IMR-90 (cell line): ENCODE measurements at regions not wholly inside any gene's neighbourhood (a gene's known extent, or its start where the extent isn't known, plus 50 kb on each side); places are given as distances from the start of the nearest gene placed in this dataset.

Experiments used
- ATAC-seq: fragments of 200-7000 bp; cut with Tn5 transposase; 2 replicates; pipeline ENCODE4 v1.9.1; 2020; ENCODE audit warnings: low read depth, mild to moderate bottlenecking, moderate library complexity
- BruUV-seq: library from RNA; stranded (reverse); fragments of 400-500 nt; replicated peaks from 2 replicates; lab custom pipeline; 2021; lab: Mats Ljungman, UMichigan
- CTCF ChIA-PET: fragments of 300-600 bp; formaldehyde crosslinking; extraction: SDS; loops from one replicate; lab custom pipeline; 2021; ENCODE audit warnings: antibody characterized with exemption; lab: Yijun Ruan, JAX
- POLR2A ChIA-PET: fragments of 300-600 bp; sonication (Branson Sonifier 250); formaldehyde crosslinking; loops from one replicate; lab custom pipeline; 2022; ENCODE audit warnings: antibody characterized with exemption; ENCODE audit not compliant: unreplicated experiment; lab: Charles Lee
- DNase-seq: peaks from one replicate; pipeline ENCODE4 v3.0.0; 2013
- H2AFZ ChIP-seq: replicated peaks from 2 replicates; pipeline ENCODE3; 2013; ENCODE audit warnings: low read length, mild to moderate bottlenecking; ENCODE audit not compliant: poor library complexity
- H2AK5ac ChIP-seq: 2 replicates; pipeline ENCODE4 v1.6.1; 2013; ENCODE audit warnings: low read depth, low read length, inconsistent platforms
- H2AK9ac ChIP-seq: replicated peaks from 2 replicates; pipeline ENCODE3; 2013; ENCODE audit warnings: mild to moderate bottlenecking, low read depth, low read length, moderate library complexity; ENCODE audit not compliant: poor library complexity
- H2BK120ac ChIP-seq: 2 replicates; pipeline ENCODE4 v1.6.1; 2013; ENCODE audit warnings: low read depth, low read length, inconsistent platforms
- H2BK15ac ChIP-seq: 3 replicates; pipeline ENCODE4 v1.6.1; 2013; ENCODE audit warnings: low read depth, low read length, inconsistent platforms
- H2BK20ac ChIP-seq: 2 replicates; pipeline ENCODE4 v1.6.1; 2013; ENCODE audit warnings: low read depth, mild to moderate bottlenecking, inconsistent platforms, low read length, moderate library complexity
- H2BK5ac ChIP-seq: 2 replicates; pipeline ENCODE4 v1.6.1; 2013; ENCODE audit warnings: mild to moderate bottlenecking, low read depth, low read length, inconsistent platforms; ENCODE audit not compliant: poor library complexity, severe bottlenecking
- H3K14ac ChIP-seq: replicated peaks from 2 replicates; pipeline ENCODE4 v1.6.1; 2013; ENCODE audit warnings: low read depth, low read length, inconsistent platforms
- H3K18ac ChIP-seq: 2 replicates; pipeline ENCODE4 v1.6.1; 2013; ENCODE audit warnings: low read depth, low read length, control low read depth
- H3K23ac ChIP-seq: 2 replicates; pipeline ENCODE4 v1.6.1; 2013; ENCODE audit warnings: low read depth, low read length, inconsistent platforms
- H3K27ac ChIP-seq: 2 replicates; pipeline ENCODE4 v1.5.1; 2013; ENCODE audit warnings: mild to moderate bottlenecking, control low read depth, low read length; ENCODE audit not compliant: insufficient read depth
- H3K27me3 ChIP-seq: 2 replicates; pipeline ENCODE4 v1.6.1; 2013; ENCODE audit warnings: low read length; ENCODE audit not compliant: control insufficient read depth, insufficient read depth
- H3K36me3 ChIP-seq: 2 replicates; pipeline ENCODE4 v1.6.1; 2013; ENCODE audit warnings: low read length, mixed read lengths; ENCODE audit not compliant: control insufficient read depth, insufficient read depth
- H3K4ac ChIP-seq: 2 replicates; pipeline ENCODE4 v1.6.1; 2013; ENCODE audit warnings: low read depth, low read length, inconsistent platforms
- H3K4me1 ChIP-seq: 2 replicates; pipeline ENCODE4 v1.6.1; 2013; ENCODE audit warnings: low read length, mixed read lengths; ENCODE audit not compliant: control insufficient read depth, insufficient read depth
- H3K4me2 ChIP-seq: 2 replicates; pipeline ENCODE4 v1.6.1; 2013; ENCODE audit warnings: low read depth, mild to moderate bottlenecking, control low read depth, low read length, moderate library complexity
- H3K4me3 ChIP-seq: 2 replicates; pipeline ENCODE4 v1.5.1; 2013; ENCODE audit warnings: low read depth, mild to moderate bottlenecking, control low read depth, low read length, moderate library complexity; ENCODE audit not compliant: insufficient read depth
- H3K56ac ChIP-seq: 2 replicates; pipeline ENCODE4 v1.6.1; 2013; ENCODE audit warnings: low read length, inconsistent platforms; ENCODE audit not compliant: insufficient read depth; ENCODE audit errors: extremely low read depth
- H3K79me1 ChIP-seq, 2 experiments: 2 replicates each; pipeline ENCODE4 v1.6.1; 2013; ENCODE audit warnings: low read length in 2 of 2, inconsistent platforms in 1 of 2, low read depth in 1 of 2
- H3K9ac ChIP-seq: 2 replicates; pipeline ENCODE4 v1.6.1; 2013; ENCODE audit warnings: low read depth, low read length, control low read depth
- H3K9me1 ChIP-seq: 2 replicates; pipeline ENCODE4 v1.6.1; 2013; ENCODE audit warnings: low read length, inconsistent platforms; ENCODE audit not compliant: insufficient read depth
- H3K9me3 ChIP-seq: 2 replicates; pipeline ENCODE4 v1.6.1; 2013; ENCODE audit warnings: low read length; ENCODE audit not compliant: control insufficient read depth, insufficient read depth
- H4K20me1 ChIP-seq: 2 replicates; pipeline ENCODE4 v1.6.1; 2013; ENCODE audit warnings: low read length, inconsistent platforms; ENCODE audit not compliant: insufficient read depth
- H4K5ac ChIP-seq: 2 replicates; pipeline ENCODE4 v1.6.1; 2013; ENCODE audit warnings: mild to moderate bottlenecking, low read depth, low read length, control low read depth
- H4K8ac ChIP-seq, 2 experiments: 2 replicates each; pipeline ENCODE4 v1.6.1; 2013; ENCODE audit warnings: low read depth in 2 of 2, low read length in 2 of 2, control low read depth in 1 of 2, inconsistent platforms in 1 of 2
- H4K91ac ChIP-seq: 2 replicates; pipeline ENCODE4 v1.6.1; 2013; ENCODE audit warnings: low read depth, low read length, inconsistent platforms; ENCODE audit not compliant: insufficient read depth
- CHD1 ChIP-seq: IDR thresholded peaks from 2 replicates; pipeline ENCODE4 v1.6.1; 2012; ENCODE audit warnings: low read depth, low read length, improper control_type of control experiment
- RFX5 ChIP-seq: IDR thresholded peaks from 2 replicates; pipeline ENCODE4 v1.8.0; 2012; ENCODE audit warnings: low read depth, mild to moderate bottlenecking, low read length, moderate library complexity
- WGBS, 2 experiments: methylation state at CpG; one replicate each; pipeline versions ENCODE4 v1.1.5 to v1.1.7; 2013; ENCODE audit warnings: missing lambda C conversion rate in 2 of 2; ENCODE audit not compliant: insufficient read length in 1 of 2; ENCODE audit errors: extremely low coverage in 2 of 2; 5-methylcytosine and 5-hydroxymethylcytosine counted together
- dilution Hi-C: fragments of 300-500 bp; cut with HindIII; formaldehyde crosslinking; loops from one replicate; pipeline ENCODE4 v1.14.3; 2018; ENCODE audit warnings: low sequenced_read_pairs; ENCODE audit not compliant: unreplicated experiment
- in situ Hi-C: fragments of 300-500 bp; cut with MboI; formaldehyde crosslinking; loops from 3 replicates; pipeline ENCODE4 v1.14.3; 2019; ENCODE audit warnings: low sequenced_read_pairs, inconsistent platforms, mixed read lengths
- intact Hi-C: fragments of 100-400 bp; cut with micrococcal nuclease; formaldehyde crosslinking; loops from 2 replicates; pipeline ENCODE4 v1.10.0; 2022

DNA sequence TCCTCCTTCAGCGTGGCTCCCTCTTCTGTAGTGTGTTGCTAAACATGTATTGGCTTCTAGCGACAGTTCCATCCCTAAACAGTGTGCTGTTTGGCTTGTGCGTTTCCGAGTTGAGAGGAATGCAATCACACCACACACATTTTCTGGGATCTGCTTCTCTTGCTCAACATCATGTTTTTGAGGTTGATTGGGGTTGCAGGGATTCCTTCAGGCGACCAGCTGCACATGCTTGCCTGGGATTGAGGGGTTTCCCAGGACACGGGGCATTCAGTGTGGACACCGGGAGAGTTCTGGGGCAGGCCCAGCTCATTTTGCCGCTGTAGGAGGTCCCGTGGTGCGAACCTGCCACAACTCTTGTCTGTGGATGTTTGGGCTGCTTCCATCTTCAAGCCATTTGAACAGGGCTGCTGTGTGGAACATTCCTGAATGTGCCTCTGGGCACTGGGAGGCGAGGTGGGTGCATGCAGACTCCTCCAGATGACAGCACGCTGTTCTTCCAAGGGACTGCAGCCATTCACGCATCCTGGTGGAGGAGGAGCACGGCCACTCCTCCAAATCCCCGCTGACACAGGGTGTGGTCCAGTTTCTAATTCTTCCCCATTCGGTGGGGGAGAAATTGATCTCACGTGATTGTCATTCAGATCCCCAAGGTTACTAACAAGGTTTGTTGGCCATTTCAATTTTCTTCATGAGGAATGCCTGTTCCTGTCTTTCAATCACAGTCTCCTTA lies 82.8 kb downstream of the PLXNA1 start:
- Histone ChIP-seq H3K4ac (no peak overlapping the region), H3K23ac (no peak overlapping the region), H3K4me3 (no peak overlapping the region), H2BK120ac (no peak overlapping the region), H3K9me1 (no peaks in the 10 kb centered on the region), H2BK5ac (no peak overlapping the region), H2AK9ac (no peak overlapping the region), H3K56ac (no peak overlapping the region), H3K9ac (no peak overlapping the region), H2AK5ac (no peak overlapping the region), H3K4me2 (no peak overlapping the region), H2BK20ac (no peak overlapping the region), H4K91ac (no peak overlapping the region), H4K5ac (no peak overlapping the region), H2AFZ (no peak overlapping the region), H3K14ac (no peak overlapping the region), H4K8ac (no peak overlapping the region), H4K20me1 (no peaks in the 10 kb centered on the region), H3K18ac (no peak overlapping the region), H3K27ac (no peak overlapping the region), H2BK15ac (no peak overlapping the region), H3K4me1 (0 out of 2 replicates have a peak, but pooled peaks cover 2% of the 10 kb centered on the region), H3K27me3 (peaks cover 29% of the 10 kb centered on the region), H3K79me1 (no peaks in the 10 kb centered on the region), H3K36me3 (no peaks in the 10 kb centered on the region), H3K9me3 (no peaks in the 10 kb centered on the region)
- in situ Hi-C loops (no loop called here), intact Hi-C loops (no loop called here), dilution Hi-C loops (no loop called here)
- WGBS, 2 experiments, result 78% methylated on average over 6 of the region's 17 CpGs; no CpG with 5 or more reads in 1 of the 2 experiments
- no TSS peak for BruUV-seq
- DNase-seq (no peak), ATAC-seq (no peak)
- TF ChIP-seq CHD1, result no peak
- no peak for TF ChIP-seq RFX5
- POLR2A ChIA-PET, result no interaction called here
- CTCF ChIA-PET, result no interaction called here
